ENCODE measurements at regions not wholly inside any gene's neighbourhood (a gene's known extent, or its start where the extent isn't known, plus 50 kb on each side); places are given as distances from the start of the nearest gene placed in this dataset.

DNA sequence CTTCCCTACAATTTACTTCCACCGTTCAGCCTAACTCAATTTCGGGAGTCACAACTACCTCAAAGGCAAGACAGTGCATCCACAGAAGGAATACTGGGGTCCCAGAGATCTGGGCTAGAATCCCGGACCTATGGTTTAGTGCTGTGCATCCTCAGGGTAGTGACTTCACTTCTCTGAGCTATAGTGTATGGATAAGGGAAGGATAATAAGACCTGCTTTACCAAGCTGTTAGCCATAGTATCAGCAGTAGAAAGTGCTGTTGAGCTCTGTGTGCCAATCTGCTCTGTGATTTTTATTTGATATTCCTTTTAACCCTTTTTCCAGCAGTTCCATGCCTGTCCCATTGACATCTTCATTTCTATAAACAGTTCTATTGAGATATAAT lies 1044.3 kb downstream of the BCL11B start (continued):
- TF ChIP-seq ZNF548 (tag by site-specific recombination; IDR thresholded peaks at IDR 0.05) (no peak), SALL2 (tag by site-specific recombination; IDR thresholded peaks at IDR 0.05; ENCODE audit: borderline replicate concordance) (no peak)
- TF ChIP-seq, protein P1, sequence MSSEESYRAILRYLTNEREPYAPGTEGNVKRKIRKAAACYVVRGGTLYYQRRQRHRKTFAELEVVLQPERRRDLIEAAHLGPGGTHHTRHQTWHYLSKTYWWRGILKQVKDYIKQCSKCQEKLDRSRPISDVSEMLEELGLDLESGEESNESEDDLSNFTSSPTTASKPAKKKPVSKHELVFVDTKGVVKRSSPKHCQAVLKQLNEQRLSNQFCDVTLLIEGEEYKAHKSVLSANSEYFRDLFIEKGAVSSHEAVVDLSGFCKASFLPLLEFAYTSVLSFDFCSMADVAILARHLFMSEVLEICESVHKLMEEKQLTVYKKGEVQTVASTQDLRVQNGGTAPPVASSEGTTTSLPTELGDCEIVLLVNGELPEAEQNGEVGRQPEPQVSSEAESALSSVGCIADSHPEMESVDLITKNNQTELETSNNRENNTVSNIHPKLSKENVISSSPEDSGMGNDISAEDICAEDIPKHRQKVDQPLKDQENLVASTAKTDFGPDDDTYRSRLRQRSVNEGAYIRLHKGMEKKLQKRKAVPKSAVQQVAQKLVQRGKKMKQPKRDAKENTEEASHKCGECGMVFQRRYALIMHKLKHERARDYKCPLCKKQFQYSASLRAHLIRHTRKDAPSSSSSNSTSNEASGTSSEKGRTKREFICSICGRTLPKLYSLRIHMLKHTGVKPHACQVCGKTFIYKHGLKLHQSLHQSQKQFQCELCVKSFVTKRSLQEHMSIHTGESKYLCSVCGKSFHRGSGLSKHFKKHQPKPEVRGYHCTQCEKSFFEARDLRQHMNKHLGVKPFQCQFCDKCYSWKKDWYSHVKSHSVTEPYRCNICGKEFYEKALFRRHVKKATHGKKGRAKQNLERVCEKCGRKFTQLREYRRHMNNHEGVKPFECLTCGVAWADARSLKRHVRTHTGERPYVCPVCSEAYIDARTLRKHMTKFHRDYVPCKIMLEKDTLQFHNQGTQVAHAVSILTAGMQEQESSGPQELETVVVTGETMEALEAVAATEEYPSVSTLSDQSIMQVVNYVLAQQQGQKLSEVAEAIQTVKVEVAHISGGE (tag by site-specific recombination; conservative IDR thresholded peaks at IDR 0.05; ENCODE audit: low read depth) = no peak
- TF ChIP-seq, protein P2, sequence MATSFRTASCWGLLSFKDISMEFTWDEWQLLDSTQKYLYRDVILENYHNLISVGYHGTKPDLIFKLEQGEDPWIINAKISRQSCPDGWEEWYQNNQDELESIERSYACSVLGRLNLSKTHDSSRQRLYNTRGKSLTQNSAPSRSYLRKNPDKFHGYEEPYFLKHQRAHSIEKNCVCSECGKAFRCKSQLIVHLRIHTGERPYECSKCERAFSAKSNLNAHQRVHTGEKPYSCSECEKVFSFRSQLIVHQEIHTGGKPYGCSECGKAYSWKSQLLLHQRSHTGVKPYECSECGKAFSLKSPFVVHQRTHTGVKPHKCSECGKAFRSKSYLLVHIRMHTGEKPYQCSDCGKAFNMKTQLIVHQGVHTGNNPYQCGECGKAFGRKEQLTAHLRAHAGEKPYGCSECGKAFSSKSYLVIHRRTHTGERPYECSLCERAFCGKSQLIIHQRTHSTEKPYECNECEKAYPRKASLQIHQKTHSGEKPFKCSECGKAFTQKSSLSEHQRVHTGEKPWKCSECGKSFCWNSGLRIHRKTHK (tag by site-specific recombination; IDR thresholded peaks at IDR 0.05) = no peak
- TF ChIP-seq, protein P3, sequence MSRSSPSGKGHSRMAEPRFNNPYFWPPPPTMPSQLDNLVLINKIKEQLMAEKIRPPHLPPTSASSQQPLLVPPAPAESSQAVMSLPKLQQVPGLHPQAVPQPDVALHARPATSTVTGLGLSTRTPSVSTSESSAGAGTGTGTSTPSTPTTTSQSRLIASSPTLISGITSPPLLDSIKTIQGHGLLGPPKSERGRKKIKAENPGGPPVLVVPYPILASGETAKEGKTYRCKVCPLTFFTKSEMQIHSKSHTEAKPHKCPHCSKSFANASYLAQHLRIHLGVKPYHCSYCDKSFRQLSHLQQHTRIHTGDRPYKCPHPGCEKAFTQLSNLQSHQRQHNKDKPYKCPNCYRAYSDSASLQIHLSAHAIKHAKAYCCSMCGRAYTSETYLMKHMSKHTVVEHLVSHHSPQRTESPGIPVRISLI (tag by site-specific recombination; IDR thresholded peaks at IDR 0.05) = no peak

DNA sequence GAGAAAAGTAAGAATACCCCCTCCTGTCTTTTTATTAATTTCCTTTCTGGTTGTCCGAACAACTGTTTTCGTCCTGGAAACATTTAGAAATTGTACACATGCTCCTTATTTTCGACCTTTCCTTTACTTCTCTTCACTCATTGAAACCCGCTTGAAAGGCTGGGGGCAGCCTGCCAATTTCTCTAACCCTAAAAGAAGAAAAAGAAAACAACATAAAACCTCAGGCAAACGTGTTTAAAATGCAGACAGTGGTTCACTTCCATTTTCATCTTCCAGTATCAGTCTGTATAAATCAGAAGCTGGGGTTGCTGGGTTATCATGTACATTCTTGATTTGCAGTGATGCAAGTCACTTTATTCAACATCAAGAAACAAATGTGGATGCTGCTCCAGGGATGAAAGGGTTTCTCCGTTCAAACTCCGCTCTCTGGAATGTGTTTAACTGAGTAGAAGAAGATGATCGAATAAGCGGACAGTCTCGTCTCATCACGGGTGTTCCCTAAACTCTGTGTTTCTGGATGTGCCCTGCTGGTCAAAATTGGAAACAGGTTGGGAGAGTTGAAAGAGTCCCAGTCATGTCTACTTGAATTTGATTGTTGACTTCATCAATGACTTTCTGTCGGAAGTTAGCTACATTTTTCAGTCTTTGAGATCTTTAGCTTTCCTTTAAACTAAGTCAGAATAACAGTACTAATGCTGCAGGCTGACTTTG lies 1042.2 kb downstream of the BCL11B start:
- TF ChIP-seq GLIS2 (tag by site-specific recombination; IDR thresholded peaks at IDR 0.05) (no peak), ZSCAN30 (tag by site-specific recombination; IDR thresholded peaks at IDR 0.05) (no peak)
- ChIA-PET POLR2A (no interaction called here), CTCF (no interaction called here)

GRCh38 chr14:98230411-98230810 lies 1041.6 kb downstream of the BCL11B start:
- ChIA-PET POLR2A (no interaction called here), CTCF (no interaction called here)
- H3K9me3 ChIP-seq (ENCODE audit: control insufficient read depth, insufficient read depth, low read depth, low read length) = no peaks in the 10 kb centered on the region
- H3K4me1 ChIP-seq (ENCODE audit: control insufficient read depth, insufficient read depth, low read length) = no peaks in the 10 kb centered on the region
- H3K4me3 ChIP-seq (ENCODE audit: low read depth, low read length) = no peak overlapping the region
- no peak overlapping the region for H3K27ac ChIP-seq (ENCODE audit: extremely low read depth, low read depth, low read length)
- no peaks in the 10 kb centered on the region for H3K36me3 ChIP-seq (ENCODE audit: control insufficient read depth in 2 of 2, insufficient read depth in 1 of 2, low read length in 2 of 2)
- TF ChIP-seq ZNF354C (tag by site-specific recombination; IDR thresholded peaks at IDR 0.05; ENCODE audit: borderline replicate concordance, low read depth) = no peak
- no peak for TF ChIP-seq ZNF704 (tag by site-specific recombination; IDR thresholded peaks at IDR 0.05)
- TF ChIP-seq, protein P1 (tag by site-specific recombination; conservative IDR thresholded peaks at IDR 0.05; ENCODE audit: low read depth) = no peak
- no peak for TF ChIP-seq ZNF830 (tag by site-specific recombination; IDR thresholded peaks at IDR 0.05; ENCODE audit: low read depth)
- TF ChIP-seq ZNF169 (tag by site-specific recombination; IDR thresholded peaks at IDR 0.05) = no peak
- TF ChIP-seq ZNF2 (tag by site-specific recombination; IDR thresholded peaks at IDR 0.05) = no peak
- no peak for TF ChIP-seq KLF16 (tag by site-specific recombination; IDR thresholded peaks at IDR 0.05)
- no peak for TF ChIP-seq ZNF571 (tag by site-specific recombination; IDR thresholded peaks at IDR 0.05)
- no peak for TF ChIP-seq SCRT2 (tag by site-specific recombination; IDR thresholded peaks at IDR 0.05)
- no peak for TF ChIP-seq ZNF530 (tag by site-specific recombination; IDR thresholded peaks at IDR 0.05; ENCODE audit: low read depth)
- TF ChIP-seq GLIS2 (tag by site-specific recombination; IDR thresholded peaks at IDR 0.05) = no peak
- TF ChIP-seq, protein P4, sequence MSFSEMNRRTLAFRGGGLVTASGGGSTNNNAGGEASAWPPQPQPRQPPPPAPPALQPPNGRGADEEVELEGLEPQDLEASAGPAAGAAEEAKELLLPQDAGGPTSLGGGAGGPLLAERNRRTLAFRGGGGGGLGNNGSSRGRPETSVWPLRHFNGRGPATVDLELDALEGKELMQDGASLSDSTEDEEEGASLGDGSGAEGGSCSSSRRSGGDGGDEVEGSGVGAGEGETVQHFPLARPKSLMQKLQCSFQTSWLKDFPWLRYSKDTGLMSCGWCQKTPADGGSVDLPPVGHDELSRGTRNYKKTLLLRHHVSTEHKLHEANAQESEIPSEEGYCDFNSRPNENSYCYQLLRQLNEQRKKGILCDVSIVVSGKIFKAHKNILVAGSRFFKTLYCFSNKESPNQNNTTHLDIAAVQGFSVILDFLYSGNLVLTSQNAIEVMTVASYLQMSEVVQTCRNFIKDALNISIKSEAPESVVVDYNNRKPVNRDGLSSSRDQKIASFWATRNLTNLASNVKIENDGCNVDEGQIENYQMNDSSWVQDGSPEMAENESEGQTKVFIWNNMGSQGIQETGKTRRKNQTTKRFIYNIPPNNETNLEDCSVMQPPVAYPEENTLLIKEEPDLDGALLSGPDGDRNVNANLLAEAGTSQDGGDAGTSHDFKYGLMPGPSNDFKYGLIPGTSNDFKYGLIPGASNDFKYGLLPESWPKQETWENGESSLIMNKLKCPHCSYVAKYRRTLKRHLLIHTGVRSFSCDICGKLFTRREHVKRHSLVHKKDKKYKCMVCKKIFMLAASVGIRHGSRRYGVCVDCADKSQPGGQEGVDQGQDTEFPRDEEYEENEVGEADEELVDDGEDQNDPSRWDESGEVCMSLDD (tag by site-specific recombination; IDR thresholded peaks at IDR 0.05) = no peak
- TF ChIP-seq ZFP37 (tag by site-specific recombination; IDR thresholded peaks at IDR 0.05) = no peak
- TF ChIP-seq ZNF514 (tag by site-specific recombination; IDR thresholded peaks at IDR 0.05) = no peak

More for the DNA sequence above, 1042.2 kb downstream of the BCL11B start:
- H3K9me3 ChIP-seq (ENCODE audit: control insufficient read depth, insufficient read depth, low read depth, low read length) = no peaks in the 10 kb centered on the region
- no peaks in the 10 kb centered on the region for H3K4me1 ChIP-seq (ENCODE audit: control insufficient read depth, insufficient read depth, low read length)
- H3K4me3 ChIP-seq (ENCODE audit: low read depth, low read length) = no peak overlapping the region
- no peaks in the 10 kb centered on the region for H3K36me3 ChIP-seq (ENCODE audit: control insufficient read depth in 2 of 2, insufficient read depth in 1 of 2, low read length in 2 of 2)
- H3K27ac ChIP-seq (ENCODE audit: extremely low read depth, low read depth, low read length) = no peak overlapping the region
